Caco-2 (cell line): ENCODE measurements at regions not wholly inside any gene's neighbourhood (a gene's known extent, or its start where the extent isn't known, plus 50 kb on each side); places are given as distances from the start of the nearest gene placed in this dataset.

Source experiments
- BruUV-seq: library from RNA; stranded (reverse); fragments of 400-500 nt; replicated peaks from 2 replicates; lab custom pipeline; 2021; lab: Mats Ljungman, UMichigan
- CTCF ChIA-PET: fragments of 300-600 bp; sonication (Branson Sonifier 250); formaldehyde crosslinking; loops from one replicate; lab custom pipeline; 2022; ENCODE audit warnings: antibody characterized with exemption; lab: Charles Lee
- POLR2A ChIA-PET: fragments of 300-600 bp; sonication (Branson Sonifier 250); formaldehyde crosslinking; loops from one replicate; lab custom pipeline; 2022; ENCODE audit warnings: antibody characterized with exemption; lab: Charles Lee
- DNase-seq, 2 experiments: peaks; one replicate each; pipeline versions ENCODE4 v3.0.0 to v3.0.0-alpha.2; 2020 to 2022
- H3K27me3 ChIP-seq: replicated peaks from 2 replicates; pipeline ENCODE4 v1.6.0; 2011; ENCODE audit warnings: low read length; ENCODE audit not compliant: control insufficient read depth, insufficient read depth
- H3K36me3 ChIP-seq: 2 replicates; pipeline ENCODE4 v1.5.1; 2011; ENCODE audit warnings: low read length; ENCODE audit not compliant: control insufficient read depth, insufficient read depth
- H3K4me1 ChIP-seq: fragments of 250-450 bp; sonication (Bioruptor Pico); 2 replicates; pipeline ENCODE4 v1.5.1; 2020; ENCODE audit warnings: mild to moderate bottlenecking
- H3K4me3 ChIP-seq: 2 replicates; pipeline ENCODE4 v1.5.1; 2011; ENCODE audit warnings: low read depth, mild to moderate bottlenecking, control low read depth, low read length
- H3K9me3 ChIP-seq: fragments of 250-450 bp; sonication (Bioruptor Pico); 2 replicates; pipeline ENCODE4 v1.5.1; 2020; ENCODE audit warnings: mild to moderate bottlenecking, moderate library complexity
- H3K27ac Mint-ChIP-seq: one replicate; pipeline ENCODE4 v1.8.0; 2022; ENCODE audit warnings: mixed read lengths; ENCODE audit not compliant: unreplicated experiment
- H3K27me3 Mint-ChIP-seq: one replicate; pipeline ENCODE4 v1.8.0; 2022; ENCODE audit warnings: mixed read lengths; ENCODE audit not compliant: insufficient read depth, unreplicated experiment
- H3K36me3 Mint-ChIP-seq: one replicate; pipeline ENCODE4 v1.8.0; 2022; ENCODE audit warnings: mild to moderate bottlenecking, mixed read lengths; ENCODE audit not compliant: insufficient read depth, unreplicated experiment
- H3K4me1 Mint-ChIP-seq: one replicate; pipeline ENCODE4 v1.8.0; 2022; ENCODE audit warnings: low read depth, mixed read lengths; ENCODE audit not compliant: unreplicated experiment
- H3K4me3 Mint-ChIP-seq: one replicate; pipeline ENCODE4 v1.8.0; 2022; ENCODE audit warnings: mild to moderate bottlenecking, moderate library complexity, mixed read lengths; ENCODE audit not compliant: unreplicated experiment
- H3K9me3 Mint-ChIP-seq: one replicate; pipeline ENCODE4 v1.8.0; 2022; ENCODE audit warnings: mixed read lengths; ENCODE audit not compliant: unreplicated experiment
- intact Hi-C: fragments of 100-400 bp; cut with micrococcal nuclease; formaldehyde crosslinking; loops from one replicate; pipeline ENCODE4 v1.10.0; 2022; ENCODE audit not compliant: unreplicated experiment
- TF ChIP-seq, protein P1 (sequence below), 2 experiments: fragments of 200-600 bp in 1 of 2; IDR thresholded peaks; 1 replicate in 1 of 2; 2 replicates in 1 of 2; pipeline versions ENCODE4 v1.5.1 to v1.8.0; 2011 to 2022; ENCODE audit warnings: antibody characterized with exemption in 1 of 2, control low read depth in 1 of 2, inconsistent platforms in 1 of 2, low read depth in 1 of 2, low read length in 1 of 2, mild to moderate bottlenecking in 1 of 2, moderate library complexity in 1 of 2; ENCODE audit not compliant: insufficient read depth in 1 of 2, severe bottlenecking in 1 of 2, unreplicated experiment in 1 of 2

DNA sequence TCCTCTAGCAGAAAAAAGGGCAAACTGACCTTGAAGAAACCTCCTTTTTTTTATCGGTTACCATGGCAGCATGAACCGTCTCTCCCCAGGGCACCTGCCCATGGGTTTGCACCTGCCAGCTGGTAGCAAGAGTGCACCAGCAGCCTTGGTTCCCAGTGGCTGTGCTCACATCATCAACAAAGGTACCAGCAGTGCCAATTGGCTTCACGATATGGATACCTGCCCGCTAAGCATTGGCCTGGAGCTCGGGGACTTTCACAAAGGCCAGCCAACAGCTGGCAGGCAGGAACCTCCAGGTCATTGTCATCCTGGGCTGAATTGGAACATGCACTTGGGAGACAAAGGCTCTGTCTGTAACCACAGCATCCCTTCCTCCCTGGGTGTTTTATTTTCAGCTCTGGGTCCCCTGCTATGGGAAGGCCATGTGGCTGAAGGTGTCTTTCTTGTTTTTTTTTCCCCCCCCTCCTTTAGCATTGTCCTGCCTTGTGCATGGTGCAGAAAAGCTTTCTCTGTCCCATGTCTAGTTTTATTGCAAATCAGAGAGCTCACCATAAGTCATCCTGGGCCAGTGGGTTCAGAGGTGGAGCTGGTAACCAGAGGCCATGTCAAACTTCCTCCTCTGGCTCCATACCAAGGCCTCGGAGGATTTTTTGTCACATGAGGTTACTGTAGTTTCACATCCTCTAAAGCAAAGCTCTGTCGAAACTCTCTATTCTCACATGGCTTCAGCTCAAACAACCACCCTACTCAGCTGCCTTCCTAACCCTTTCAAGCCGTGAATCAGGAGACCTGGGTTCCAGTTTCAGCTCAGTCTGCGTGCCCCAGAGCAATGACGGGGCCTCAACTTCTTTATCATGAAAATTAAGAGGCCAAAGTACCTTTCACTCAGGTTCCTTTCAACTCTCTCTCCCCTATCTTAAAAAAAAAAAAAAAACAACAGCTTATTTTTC is 145.5 kb upstream of the MAP3K1 start:
- DNase-seq, result no peak
- peak overlapping the region; percentile 27 for H3K4me3 Mint-ChIP-seq
- CTCF ChIA-PET, result interaction anchor here (1.4 kb wide), 1 partner anchor 169 kb away, joined by 3 read pairs; no protein-coding TSS in a partner anchor
- H3K27me3 ChIP-seq, result no peaks in the 10 kb centered on the region
- no peak overlapping the region for H3K4me3 ChIP-seq
- 0 out of 2 replicates have a peak, but pooled peaks cover 5% of the 10 kb centered on the region for H3K9me3 ChIP-seq
- intact Hi-C loops, result loop anchor here (10.0 kb wide), 1 partner anchor 395 kb away; no protein-coding TSS in a partner anchor
- POLR2A ChIA-PET, result no interaction called here
- H3K4me1 ChIP-seq, result peaks cover 28% of the 10 kb centered on the region
- peaks cover 24% of the 10 kb centered on the region for H3K4me1 Mint-ChIP-seq
- no peaks in the 10 kb centered on the region for H3K36me3 ChIP-seq
- peak overlapping the region; percentile 50 for H3K27ac Mint-ChIP-seq
- peaks cover 17% of the 10 kb centered on the region for H3K9me3 Mint-ChIP-seq
- no peaks in the 10 kb centered on the region for H3K27me3 Mint-ChIP-seq
- no peaks in the 10 kb centered on the region for H3K36me3 Mint-ChIP-seq
- no TSS peak for BruUV-seq
- TF ChIP-seq, protein P1, sequence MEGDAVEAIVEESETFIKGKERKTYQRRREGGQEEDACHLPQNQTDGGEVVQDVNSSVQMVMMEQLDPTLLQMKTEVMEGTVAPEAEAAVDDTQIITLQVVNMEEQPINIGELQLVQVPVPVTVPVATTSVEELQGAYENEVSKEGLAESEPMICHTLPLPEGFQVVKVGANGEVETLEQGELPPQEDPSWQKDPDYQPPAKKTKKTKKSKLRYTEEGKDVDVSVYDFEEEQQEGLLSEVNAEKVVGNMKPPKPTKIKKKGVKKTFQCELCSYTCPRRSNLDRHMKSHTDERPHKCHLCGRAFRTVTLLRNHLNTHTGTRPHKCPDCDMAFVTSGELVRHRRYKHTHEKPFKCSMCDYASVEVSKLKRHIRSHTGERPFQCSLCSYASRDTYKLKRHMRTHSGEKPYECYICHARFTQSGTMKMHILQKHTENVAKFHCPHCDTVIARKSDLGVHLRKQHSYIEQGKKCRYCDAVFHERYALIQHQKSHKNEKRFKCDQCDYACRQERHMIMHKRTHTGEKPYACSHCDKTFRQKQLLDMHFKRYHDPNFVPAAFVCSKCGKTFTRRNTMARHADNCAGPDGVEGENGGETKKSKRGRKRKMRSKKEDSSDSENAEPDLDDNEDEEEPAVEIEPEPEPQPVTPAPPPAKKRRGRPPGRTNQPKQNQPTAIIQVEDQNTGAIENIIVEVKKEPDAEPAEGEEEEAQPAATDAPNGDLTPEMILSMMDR (IDR thresholded peaks at IDR 0.05; ENCODE audit: insufficient read depth in 1 of 2, low read depth in 1 of 2, low read length in 1 of 2, severe bottlenecking in 1 of 2, unreplicated experiment in 1 of 2), result no peak

DNA sequence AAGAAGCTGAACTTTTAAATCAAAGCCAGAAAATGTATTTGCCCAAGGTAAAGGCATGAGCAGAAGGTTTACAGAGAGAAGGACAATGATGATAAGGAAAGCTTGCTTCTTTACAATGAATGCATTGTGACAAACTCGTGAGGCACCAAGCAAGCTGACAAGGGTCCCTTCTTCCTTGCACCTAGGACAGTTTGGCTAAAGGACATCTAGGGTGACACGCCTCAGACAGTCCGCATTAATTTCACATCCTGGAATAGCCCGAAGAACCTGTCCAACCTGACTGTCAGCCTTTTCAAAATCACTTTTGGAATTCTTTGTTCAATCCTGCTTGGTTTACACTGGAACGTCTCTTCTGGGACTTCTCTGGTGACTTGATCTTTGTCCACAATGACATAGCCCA is 146.4 kb upstream of the MAP3K1 start:
- Mint-ChIP-seq H3K4me3 (peak overlapping the region; percentile 27), H3K27ac (peak overlapping the region; percentile 50), H3K9me3 (peaks cover 9% of the 10 kb centered on the region), H3K27me3 (no peaks in the 10 kb centered on the region), H3K36me3 (no peaks in the 10 kb centered on the region), H3K4me1 (peaks cover 20% of the 10 kb centered on the region)
- CTCF ChIA-PET, result no interaction called here
- no peak overlapping the region for H3K4me3 ChIP-seq
- DNase-seq, result peak; percentile 68 to 73
- no peaks in the 10 kb centered on the region for H3K27me3 ChIP-seq
- H3K36me3 ChIP-seq, result no peaks in the 10 kb centered on the region
- intact Hi-C loops, result no loop called here
- POLR2A ChIA-PET, result no interaction called here
- TF ChIP-seq, protein P1 (IDR thresholded peaks at IDR 0.05; ENCODE audit: insufficient read depth in 1 of 2, low read depth in 1 of 2, low read length in 1 of 2, severe bottlenecking in 1 of 2, unreplicated experiment in 1 of 2), result no peak
- no TSS peak for BruUV-seq
- 0 out of 2 replicates have a peak, but pooled peaks cover 5% of the 10 kb centered on the region for H3K9me3 ChIP-seq
- peaks cover 28% of the 10 kb centered on the region for H3K4me1 ChIP-seq

- no peak overlapping the region for H3K4me3 Mint-ChIP-seq
- Histone ChIP-seq H3K27me3 (no peaks in the 10 kb centered on the region), H3K4me3 (no peak overlapping the region), H3K36me3 (no peaks in the 10 kb centered on the region), H3K4me1 (peaks cover 28% of the 10 kb centered on the region), H3K9me3 (0 out of 2 replicates have a peak, but pooled peaks cover 5% of the 10 kb centered on the region)
- intact Hi-C loops, result no loop called here
- H3K9me3 Mint-ChIP-seq, result no peaks in the 10 kb centered on the region
- CTCF ChIA-PET, result no interaction called here
- POLR2A ChIA-PET, result no interaction called here
- peaks cover 20% of the 10 kb centered on the region for H3K4me1 Mint-ChIP-seq
- no peaks in the 10 kb centered on the region for H3K36me3 Mint-ChIP-seq
- TF ChIP-seq, protein P1 (IDR thresholded peaks at IDR 0.05; ENCODE audit: insufficient read depth in 1 of 2, low read depth in 1 of 2, low read length in 1 of 2, severe bottlenecking in 1 of 2, unreplicated experiment in 1 of 2), result no peak
- no TSS peak for BruUV-seq
- no peaks in the 10 kb centered on the region for H3K27me3 Mint-ChIP-seq
- DNase-seq, result no peak
- H3K27ac Mint-ChIP-seq, result no peak overlapping the region
Measured at GRCh38 chr5:56667692-56668091, 147.7 kb upstream of the MAP3K1 start.
